NCI-H345 treated with DMSO at 0.1 percent for 48 hours (cell line): ENCODE measurements at regions not wholly inside any gene's neighbourhood (a gene's known extent, or its start where the extent isn't known, plus 50 kb on each side); places are given as distances from the start of the nearest gene placed in this dataset.

Source experiments
- DNase-seq: peaks from one replicate; lab custom pipeline; 2025; ENCODE audit not compliant: unreplicated experiment; lab: John Stamatoyannopoulos, UW

GRCh38 chr4:14856062-14856933 is 146.0 kb upstream of the CPEB2 start:
- DNase-seq, result no peak

GRCh38 chr4:14856934-14857235 is 145.4 kb upstream of the CPEB2 start:
- DNase-seq, result no peak

GRCh38 chr4:14857475-14857874 is 144.8 kb upstream of the CPEB2 start:
- no peak for DNase-seq

GRCh38 chr4:14857981-14858380 is 144.3 kb upstream of the CPEB2 start:
- no peak for DNase-seq

- no peak for DNase-seq
Measured at GRCh38 chr4:14862891-14863290, 139.4 kb upstream of the CPEB2 start.

DNA sequence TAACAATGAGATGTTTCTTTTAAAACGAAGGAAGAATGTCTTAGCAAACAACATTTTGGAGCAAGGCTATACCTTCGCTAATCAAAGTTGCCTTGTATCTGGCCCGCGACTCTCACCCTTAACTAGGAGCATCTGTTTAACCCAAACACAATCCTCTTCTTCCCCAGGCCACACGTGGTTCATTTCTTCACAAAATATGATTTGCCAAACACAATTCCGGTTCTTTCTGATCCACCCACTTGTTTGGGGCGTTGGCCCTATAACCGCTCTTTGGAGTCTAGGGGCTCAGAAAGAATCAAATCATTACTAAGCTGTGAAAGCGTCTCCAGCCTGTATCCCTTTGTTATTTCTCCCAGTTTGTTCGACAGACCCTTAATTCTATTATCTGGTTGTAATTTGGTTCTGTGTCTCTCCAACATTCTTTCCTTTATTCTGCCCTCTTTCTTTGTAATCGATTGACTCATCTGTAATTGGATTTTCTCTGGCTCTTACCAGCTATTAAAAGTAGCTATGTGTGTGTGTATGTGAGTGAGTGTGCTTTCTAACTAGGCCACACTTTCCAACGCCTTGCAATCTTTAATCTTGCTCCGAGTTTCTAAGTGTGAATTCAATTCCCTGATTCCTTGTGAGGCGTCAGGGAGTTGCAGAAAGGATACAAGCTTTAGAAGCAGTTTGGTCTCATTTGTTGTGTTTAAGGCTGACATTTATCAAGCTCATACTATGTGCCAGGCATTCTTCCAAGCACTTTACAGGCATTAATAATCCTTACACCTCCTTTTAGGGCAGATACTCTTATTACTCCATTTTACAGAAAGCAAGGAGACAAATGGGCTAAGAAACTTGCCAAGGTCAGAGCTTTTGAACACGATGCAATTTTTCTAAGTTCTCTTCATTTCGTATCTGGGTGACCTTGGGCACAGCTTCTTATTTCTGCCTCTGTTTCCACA is 138.6 kb upstream of the CPEB2 start:
- no peak for DNase-seq

- DNase-seq, result no peak
Measured at GRCh38 chr4:14864365-14865030, 137.8 kb upstream of the CPEB2 start.

- no peak for DNase-seq
Measured at GRCh38 chr4:14865031-14865366, 137.3 kb upstream of the CPEB2 start.

DNA sequence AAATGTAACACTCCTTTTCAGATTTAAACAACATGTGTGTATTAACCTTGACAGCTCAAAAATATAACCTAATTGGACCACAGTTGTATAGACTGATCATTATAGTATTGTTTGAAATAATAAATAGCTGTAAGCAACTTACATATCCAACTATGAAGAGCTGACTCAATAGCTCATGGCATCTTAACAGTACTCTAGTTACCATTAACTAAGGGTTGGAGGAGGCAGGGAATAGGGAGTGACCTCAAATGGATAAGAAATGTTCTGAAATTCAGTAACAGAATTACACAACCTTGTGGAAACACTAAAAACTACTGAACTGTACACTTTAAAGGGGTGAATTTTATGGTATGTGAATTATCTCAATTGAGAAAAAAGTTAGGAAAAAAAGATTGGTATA is 136.5 kb upstream of the CPEB2 start:
- no peak for DNase-seq

GRCh38 chr4:14867847-14868246 is 134.4 kb upstream of the CPEB2 start:
- DNase-seq, result no peak

DNA sequence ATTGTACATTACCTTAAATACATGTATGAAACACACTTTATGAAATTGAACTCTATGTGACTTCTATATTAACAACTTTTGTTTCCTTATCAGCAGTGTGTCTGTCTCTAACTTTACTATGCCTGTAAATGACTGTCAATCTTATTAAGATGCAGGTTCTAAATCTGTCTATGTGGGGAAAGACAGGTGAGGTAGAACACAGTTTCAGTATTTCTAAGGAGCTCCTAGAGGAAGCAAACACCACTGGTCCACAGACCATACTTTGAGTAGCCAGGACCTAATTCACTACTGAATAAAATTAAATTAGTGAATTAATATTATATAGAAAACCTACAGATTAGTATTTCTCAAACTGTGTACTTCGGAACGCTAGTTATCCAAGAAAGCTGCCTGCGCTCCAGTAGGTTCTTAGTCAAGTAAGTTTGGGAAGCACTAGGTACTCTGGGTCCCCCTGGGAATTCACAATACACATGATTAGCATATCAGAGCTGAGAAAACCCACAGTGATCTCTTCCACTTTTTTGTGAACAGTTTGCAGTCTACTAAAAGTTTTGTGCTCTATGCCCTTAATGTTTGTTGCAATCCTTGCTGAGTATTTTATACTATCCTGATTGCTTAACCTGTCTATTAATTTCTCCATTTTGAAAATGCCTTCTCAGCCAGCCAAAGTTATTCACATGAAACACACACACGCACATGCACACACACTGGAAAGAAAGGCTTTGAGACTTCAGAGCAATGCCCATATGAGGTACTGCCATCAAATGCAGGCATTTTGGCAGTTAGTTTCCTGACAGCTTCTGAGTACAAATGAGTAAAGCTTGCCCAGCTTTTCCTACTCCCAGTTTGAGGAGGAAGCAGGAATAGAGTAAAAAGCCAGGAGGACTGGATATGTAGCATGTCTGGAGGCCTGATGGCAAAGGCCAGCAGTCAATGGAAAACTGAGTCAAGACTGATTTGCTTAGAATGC is 133.6 kb upstream of the CPEB2 start:
- DNase-seq, result no peak

GRCh38 chr4:14871676-14872430 is 130.4 kb upstream of the CPEB2 start:
- DNase-seq, result no peak

DNA sequence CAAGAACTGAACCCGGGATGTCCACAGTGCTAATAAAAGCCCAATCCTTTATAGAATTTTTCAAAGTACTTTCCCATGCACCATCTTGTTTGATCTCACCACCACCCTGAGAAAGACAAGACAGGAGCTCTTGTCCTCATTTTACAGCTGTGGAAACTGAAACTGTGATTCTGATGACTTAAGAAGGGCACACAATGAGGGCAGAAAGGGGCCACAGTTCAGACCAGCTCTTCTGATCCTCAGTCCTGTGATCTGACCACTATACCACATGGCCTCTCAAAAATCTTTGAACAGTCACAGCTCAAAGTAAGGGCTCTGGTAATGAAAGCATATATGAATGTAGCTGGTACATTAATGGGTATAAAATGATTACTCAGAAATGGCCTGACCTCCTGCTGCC is 127.3 kb upstream of the CPEB2 start:
- no peak for DNase-seq

- DNase-seq, result no peak
Measured at GRCh38 chr4:14877246-14878225, 124.7 kb upstream of the CPEB2 start.

DNA sequence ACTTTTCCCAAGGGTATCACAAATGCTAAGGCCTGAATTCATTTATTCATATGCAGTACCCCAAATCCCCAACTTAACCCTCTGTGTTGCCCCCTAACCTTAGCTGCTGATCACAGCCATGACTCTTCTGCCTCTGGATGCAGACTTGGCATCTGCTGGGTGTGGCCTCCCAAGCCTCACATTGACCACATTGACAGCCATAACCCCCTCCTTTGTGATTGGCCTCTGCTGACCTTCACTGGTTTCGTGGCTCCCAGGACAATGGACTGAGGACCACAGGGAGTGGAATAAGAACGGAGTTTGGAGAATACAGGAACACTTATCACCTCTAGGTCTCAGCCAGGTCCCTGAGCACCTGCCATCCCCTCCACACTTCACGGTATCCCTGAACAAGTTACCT is 123.6 kb upstream of the CPEB2 start:
- no peak for DNase-seq

DNA sequence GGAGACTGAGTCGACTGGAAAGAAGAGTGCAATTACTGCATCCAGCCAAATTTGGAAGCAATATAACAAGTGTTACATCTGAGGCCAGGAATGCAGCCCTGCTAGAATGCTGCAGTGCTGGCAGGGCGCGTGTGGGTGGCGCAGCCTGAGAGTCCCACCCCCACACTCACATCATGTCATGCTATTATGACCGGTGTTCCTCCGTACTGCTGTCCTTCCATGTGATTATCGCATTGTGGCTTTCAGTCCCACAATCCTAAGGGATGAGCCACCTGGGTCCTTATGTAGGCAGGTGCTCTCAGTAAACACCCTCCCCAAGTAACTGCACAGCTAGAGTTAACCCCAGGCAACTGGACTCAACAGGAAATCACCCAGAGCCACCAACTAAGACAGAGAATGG is 122.6 kb upstream of the CPEB2 start:
- DNase-seq, result no peak

GRCh38 chr4:14880805-14881204 is 121.5 kb upstream of the CPEB2 start:
- DNase-seq, result no peak

GRCh38 chr4:14883166-14883565 is 119.1 kb upstream of the CPEB2 start:
- no peak for DNase-seq

- no peak for DNase-seq
Measured at GRCh38 chr4:14883661-14884060, 118.6 kb upstream of the CPEB2 start.
